HG02798 (cell line): ENCODE measurements at regions not wholly inside any gene's neighbourhood (a gene's known extent, or its start where the extent isn't known, plus 50 kb on each side); places are given as distances from the start of the nearest gene placed in this dataset.
"Not testable (repeated sequence)": the region's sequence is repeated elsewhere in the genome, so short reads cannot be mapped to it uniquely, and the experiment has no call there.

Experiments
- ATAC-seq: cut with Tn5 transposase; IDR thresholded peaks from one replicate; pipeline ENCODE4 v1.9.1; 2021; ENCODE audit warnings: mild to moderate bottlenecking; ENCODE audit not compliant: unreplicated experiment, poor library complexity

- ATAC-seq = no peak
Observed at GRCh38 chr5:42874621-42875198, 63.0 kb upstream of the SELENOP start.

GRCh38 chr5:42872865-42873264 is 61.2 kb upstream of the SELENOP start:
- ATAC-seq = no peak

GRCh38 chr5:42870882-42871418 is 59.3 kb upstream of the SELENOP start:
- ATAC-seq = no peak

- not testable (repeated sequence) for ATAC-seq
Observed at GRCh38 chr5:42868417-42868816, 56.7 kb upstream of the SELENOP start.

- not testable (repeated sequence) for ATAC-seq
Observed at GRCh38 chr5:42864749-42865148, 53.1 kb upstream of the SELENOP start.
